Cerebellar nuclear complex (tissue), 1 donor: ENCODE measurements at regions not wholly inside any gene's neighbourhood (a gene's known extent, or its start where the extent isn't known, plus 50 kb on each side); places are given as distances from the start of the nearest gene placed in this dataset.
"Not testable (repeated sequence)": the region's sequence is repeated elsewhere in the genome, so short reads cannot be mapped to it uniquely, and the experiment has no call there.

Experiments used
- DNase-seq, 2 experiments: peaks; one replicate each; lab custom pipeline; 2025; lab: John Stamatoyannopoulos, UW

GRCh38 chr6:49274809-49275769, 188.0 kb downstream of the MMUT start:
- not testable (repeated sequence) for DNase-seq

GRCh38 chr6:49269190-49269589, 193.9 kb downstream of the MMUT start:
- DNase-seq, result no peak

GRCh38 chr6:49264909-49265308, 198.1 kb downstream of the MMUT start:
- DNase-seq, result no peak

- DNase-seq, result no peak
These were observed 198.6 kb downstream of the MMUT start for GRCh38 chr6:49264496-49264895.

GRCh38 chr6:49257549-49257948, 205.5 kb downstream of the MMUT start:
- DNase-seq, result no peak

GRCh38 chr6:49255335-49255734, 207.7 kb downstream of the MMUT start:
- DNase-seq, result no peak

- DNase-seq, result no peak
These were observed 210.2 kb downstream of the MMUT start for GRCh38 chr6:49252901-49253300.

GRCh38 chr6:49233483-49233882, 229.6 kb downstream of the MMUT start:
- no peak for DNase-seq

GRCh38 chr6:49225471-49225870, 237.6 kb downstream of the MMUT start:
- no peak for DNase-seq

GRCh38 chr6:49220293-49220692, 242.8 kb downstream of the MMUT start:
- no peak for DNase-seq

GRCh38 chr6:49205526-49205925, 257.5 kb downstream of the MMUT start:
- DNase-seq, result no peak

GRCh38 chr6:49202924-49203536, 260.0 kb downstream of the MMUT start:
- DNase-seq, result no peak

GRCh38 chr6:49198015-49198414, 265.0 kb downstream of the MMUT start:
- DNase-seq, result no peak

- not testable (repeated sequence) for DNase-seq
These were observed 300.7 kb downstream of the MMUT start for GRCh38 chr6:49162379-49162778.

- no peak for DNase-seq
These were observed 307.7 kb downstream of the MMUT start for GRCh38 chr6:49155316-49155715.

GRCh38 chr6:49151957-49152356, 311.1 kb downstream of the MMUT start:
- DNase-seq, result no peak

GRCh38 chr6:49151461-49151860, 311.6 kb downstream of the MMUT start:
- no peak for DNase-seq

GRCh38 chr6:49151033-49151432, 312.0 kb downstream of the MMUT start:
- DNase-seq, result no peak

GRCh38 chr6:49145280-49145679, 317.8 kb downstream of the MMUT start:
- DNase-seq, result no peak

GRCh38 chr6:49142421-49143151, 320.5 kb downstream of the MMUT start:
- no peak for DNase-seq

GRCh38 chr6:49121970-49122369, 341.1 kb downstream of the MMUT start:
- no peak for DNase-seq

GRCh38 chr6:49118478-49118877, 344.6 kb downstream of the MMUT start:
- DNase-seq, result no peak

GRCh38 chr6:49110916-49111315, 352.1 kb downstream of the MMUT start:
- no peak for DNase-seq
